ENCODE measurements at regions not wholly inside any gene's neighbourhood (a gene's known extent, or its start where the extent isn't known, plus 50 kb on each side); places are given as distances from the start of the nearest gene placed in this dataset.

DNA sequence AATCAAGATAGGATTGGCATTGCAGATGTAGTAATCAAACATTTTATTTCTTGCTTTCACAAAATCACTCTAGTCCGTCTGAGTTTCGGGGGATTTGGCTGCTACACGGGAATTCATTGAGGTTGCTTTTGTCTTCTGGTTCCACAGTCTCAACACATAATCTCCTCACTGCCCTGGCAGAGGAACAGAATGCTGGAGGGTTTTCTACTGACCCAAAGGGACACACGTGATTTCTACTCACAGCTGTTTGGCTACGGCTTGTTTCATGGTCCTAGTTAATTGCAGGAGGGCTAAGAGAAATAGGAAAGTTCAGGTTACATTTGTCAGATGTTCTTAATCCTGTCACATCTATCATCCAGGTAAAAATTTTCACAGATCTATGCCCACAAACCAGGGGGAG is 1811.6 kb downstream of the ARAP2 start:
- no peak for TF ChIP-seq POLR2A (IDR thresholded peaks at IDR 0.05)
- no peak for TF ChIP-seq POLR2AphosphoS5 (IDR thresholded peaks at IDR 0.05)
- TF ChIP-seq CTCF (IDR thresholded peaks at IDR 0.05) = no peak
